C4-2B (cell line): ENCODE measurements at regions not wholly inside any gene's neighbourhood (a gene's known extent, or its start where the extent isn't known, plus 50 kb on each side); places are given as distances from the start of the nearest gene placed in this dataset.

Source experiments
- H3K27ac ChIP-seq: fragments of 450-650 bp; 2 replicates; pipeline ENCODE4 v1.5.1; 2017
- ZFX ChIP-seq: fragments of 450-650 bp; IDR thresholded peaks from 2 replicates; pipeline ENCODE4 v1.6.1; 2017
- TF ChIP-seq, protein P1 (sequence below): fragments of 450-650 bp; conservative IDR thresholded peaks from 2 replicates; pipeline ENCODE4 v1.5.1; 2017; ENCODE audit warnings: mild to moderate bottlenecking

- TF ChIP-seq ZFX = no peak
- TF ChIP-seq, protein P1, sequence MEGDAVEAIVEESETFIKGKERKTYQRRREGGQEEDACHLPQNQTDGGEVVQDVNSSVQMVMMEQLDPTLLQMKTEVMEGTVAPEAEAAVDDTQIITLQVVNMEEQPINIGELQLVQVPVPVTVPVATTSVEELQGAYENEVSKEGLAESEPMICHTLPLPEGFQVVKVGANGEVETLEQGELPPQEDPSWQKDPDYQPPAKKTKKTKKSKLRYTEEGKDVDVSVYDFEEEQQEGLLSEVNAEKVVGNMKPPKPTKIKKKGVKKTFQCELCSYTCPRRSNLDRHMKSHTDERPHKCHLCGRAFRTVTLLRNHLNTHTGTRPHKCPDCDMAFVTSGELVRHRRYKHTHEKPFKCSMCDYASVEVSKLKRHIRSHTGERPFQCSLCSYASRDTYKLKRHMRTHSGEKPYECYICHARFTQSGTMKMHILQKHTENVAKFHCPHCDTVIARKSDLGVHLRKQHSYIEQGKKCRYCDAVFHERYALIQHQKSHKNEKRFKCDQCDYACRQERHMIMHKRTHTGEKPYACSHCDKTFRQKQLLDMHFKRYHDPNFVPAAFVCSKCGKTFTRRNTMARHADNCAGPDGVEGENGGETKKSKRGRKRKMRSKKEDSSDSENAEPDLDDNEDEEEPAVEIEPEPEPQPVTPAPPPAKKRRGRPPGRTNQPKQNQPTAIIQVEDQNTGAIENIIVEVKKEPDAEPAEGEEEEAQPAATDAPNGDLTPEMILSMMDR = 0 out of 2 replicates have a peak, but pooled peaks have one; percentile 8
- H3K27ac ChIP-seq = no peak overlapping the region
Measured at GRCh38 chr10:4541292-4541691, 284.7 kb upstream of the AKR1E2 start.

GRCh38 chr10:4538016-4538415 is 288.0 kb upstream of the AKR1E2 start:
- H3K27ac ChIP-seq = no peak overlapping the region
- TF ChIP-seq, protein P1 = no peak
- TF ChIP-seq ZFX = no peak

DNA sequence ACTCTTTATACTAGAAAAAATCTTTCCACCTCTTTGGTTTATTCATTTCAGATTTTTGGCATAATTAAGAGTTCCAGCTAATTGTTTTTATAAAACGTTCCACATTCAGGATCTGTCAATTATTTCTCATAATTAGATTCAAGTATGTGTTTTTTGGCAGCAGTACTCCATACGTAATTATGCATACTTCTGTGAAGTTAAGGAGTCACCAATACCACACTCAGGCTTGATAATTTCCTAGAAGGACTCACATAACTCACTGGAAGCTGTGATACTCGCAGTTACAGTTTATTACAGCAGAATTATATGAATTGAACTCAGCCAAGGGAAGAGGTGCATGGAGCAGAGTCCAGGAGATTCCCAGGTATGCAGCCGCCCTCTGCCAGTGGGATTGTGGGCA is 290.5 kb upstream of the AKR1E2 start:
- no peak for TF ChIP-seq ZFX
- TF ChIP-seq, protein P1 = no peak
- no peak overlapping the region for H3K27ac ChIP-seq

GRCh38 chr10:4533621-4534020 is 292.4 kb upstream of the AKR1E2 start:
- no peak overlapping the region for H3K27ac ChIP-seq
- no peak for TF ChIP-seq ZFX
- TF ChIP-seq, protein P1 = no peak

- H3K27ac ChIP-seq = no peak overlapping the region
- TF ChIP-seq ZFX = no peak
- TF ChIP-seq, protein P1 = no peak
Measured at GRCh38 chr10:4532976-4533375, 293.0 kb upstream of the AKR1E2 start.

GRCh38 chr10:4532467-4532866 is 293.5 kb upstream of the AKR1E2 start:
- H3K27ac ChIP-seq = no peak overlapping the region
- TF ChIP-seq, protein P1 = no peak
- TF ChIP-seq ZFX = no peak

DNA sequence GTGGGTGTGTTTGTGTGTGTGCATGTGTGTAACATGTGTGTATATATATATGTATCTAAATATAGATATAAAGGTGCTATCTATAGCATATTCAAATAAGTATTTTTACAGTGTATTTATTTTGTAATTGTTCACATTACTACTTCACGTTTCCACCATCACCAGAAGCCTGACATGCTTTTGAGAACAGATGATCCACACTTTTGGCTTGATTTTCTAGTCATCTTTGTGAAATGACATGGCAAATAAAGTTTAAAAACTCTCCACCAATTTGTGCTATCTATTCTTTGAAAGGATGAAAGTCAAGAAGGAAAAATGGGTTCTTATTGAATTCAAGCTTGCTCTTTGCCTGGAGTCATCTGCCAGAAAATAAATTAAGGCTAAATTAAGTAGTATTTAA is 294.0 kb upstream of the AKR1E2 start:
- H3K27ac ChIP-seq = no peak overlapping the region
- no peak for TF ChIP-seq ZFX
- TF ChIP-seq, protein P1 = no peak
